ENCODE measurements at regions not wholly inside any gene's neighbourhood (a gene's known extent, or its start where the extent isn't known, plus 50 kb on each side); places are given as distances from the start of the nearest gene placed in this dataset.

- no peak overlapping the region for H3K9ac ChIP-seq (ENCODE audit: low read length)
- peaks cover 14% of the 10 kb centered on the region; the same call in 1 of the 2 replicates for H3K27me3 ChIP-seq (ENCODE audit: insufficient read depth, low read length)
- no peak overlapping the region for H3K4me2 ChIP-seq (ENCODE audit: low read length)
- no peaks in the 10 kb centered on the region for H3K4me1 ChIP-seq (ENCODE audit: control insufficient read depth in 1 of 2, insufficient read depth in 2 of 2, low read length in 2 of 2)
- H3K79me2 ChIP-seq (ENCODE audit: insufficient read depth, low read length) = no peaks in the 10 kb centered on the region
- ATAC-seq (no peak), DNase-seq (ENCODE audit: low read depth, low spot score) (no peak)
- ChIA-PET RAD21 (ENCODE audit: low non-redundant PET in 1 of 2, low total read pairs in 2 of 2, uncharacterized antibody in 2 of 2, unreplicated experiment in 2 of 2) (no interaction called here), CTCF (no interaction called here), POLR2A (no interaction called here)
- no peak overlapping the region for H3K27ac ChIP-seq (ENCODE audit: low read depth, low read length)
- no TSS peak for BruUV-seq (replicated peaks)
- intact Hi-C loops (cut with micrococcal nuclease) = no loop called here
- no peaks in the 10 kb centered on the region for H3K9me2 ChIP-seq (ENCODE audit: insufficient read depth)
- H4K20me1 ChIP-seq (ENCODE audit: insufficient read depth) = no peaks in the 10 kb centered on the region
- no peaks in the 10 kb centered on the region for H3K9me3 ChIP-seq (ENCODE audit: control insufficient read depth in 1 of 2, insufficient read depth in 1 of 2, low read depth in 1 of 2, low read length in 2 of 2)
- H2AFZ ChIP-seq (ENCODE audit: low read depth, low read length, poor library complexity, severe bottlenecking) = no peak overlapping the region
- TF ChIP-seq POLR2A (IDR thresholded peaks at IDR 0.05; ENCODE audit: borderline replicate concordance, extremely low read depth, insufficient read depth, insufficient read length) (no peak), REST (IDR thresholded peaks at IDR 0.05; ENCODE audit: low read depth) (no peak), ELF1 (IDR thresholded peaks at IDR 0.05; ENCODE audit: borderline replicate concordance, low read depth) (no peak), EZH2 (IDR thresholded peaks at IDR 0.05) (no peak), POLR2AphosphoS5 (IDR thresholded peaks at IDR 0.05; ENCODE audit: low read depth, low read length) (no peak), ZNF274 (IDR thresholded peaks at IDR 0.05; ENCODE audit: low read depth, low read length) (no peak), CEBPB (IDR thresholded peaks at IDR 0.05; ENCODE audit: low read depth) (no peak), RAD21 (IDR thresholded peaks at IDR 0.05; ENCODE audit: low read depth) (no peak), EZH2phosphoT487 (IDR thresholded peaks at IDR 0.05; ENCODE audit: borderline replicate concordance) (no peak), SRF (IDR thresholded peaks at IDR 0.05; ENCODE audit: low read depth) (no peak), SIN3A (IDR thresholded peaks at IDR 0.05; ENCODE audit: low read depth) (no peak), FOSL1 (IDR thresholded peaks at IDR 0.05; ENCODE audit: low read depth) (no peak), TCF7L2 (IDR thresholded peaks at IDR 0.05; ENCODE audit: borderline replicate concordance, extremely low read depth, insufficient read depth, insufficient read length) (no peak), CTCF (IDR thresholded peaks at IDR 0.05 in 2 of 3, conservative IDR thresholded peaks at IDR 0.05 in 1 of 3; ENCODE audit: borderline replicate concordance in 1 of 3, insufficient read depth in 1 of 3, low read depth in 2 of 3, low read length in 2 of 3) (no peak)
- TF ChIP-seq, protein P1, sequence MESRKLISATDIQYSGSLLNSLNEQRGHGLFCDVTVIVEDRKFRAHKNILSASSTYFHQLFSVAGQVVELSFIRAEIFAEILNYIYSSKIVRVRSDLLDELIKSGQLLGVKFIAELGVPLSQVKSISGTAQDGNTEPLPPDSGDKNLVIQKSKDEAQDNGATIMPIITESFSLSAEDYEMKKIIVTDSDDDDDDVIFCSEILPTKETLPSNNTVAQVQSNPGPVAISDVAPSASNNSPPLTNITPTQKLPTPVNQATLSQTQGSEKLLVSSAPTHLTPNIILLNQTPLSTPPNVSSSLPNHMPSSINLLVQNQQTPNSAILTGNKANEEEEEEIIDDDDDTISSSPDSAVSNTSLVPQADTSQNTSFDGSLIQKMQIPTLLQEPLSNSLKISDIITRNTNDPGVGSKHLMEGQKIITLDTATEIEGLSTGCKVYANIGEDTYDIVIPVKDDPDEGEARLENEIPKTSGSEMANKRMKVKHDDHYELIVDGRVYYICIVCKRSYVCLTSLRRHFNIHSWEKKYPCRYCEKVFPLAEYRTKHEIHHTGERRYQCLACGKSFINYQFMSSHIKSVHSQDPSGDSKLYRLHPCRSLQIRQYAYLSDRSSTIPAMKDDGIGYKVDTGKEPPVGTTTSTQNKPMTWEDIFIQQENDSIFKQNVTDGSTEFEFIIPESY (IDR thresholded peaks at IDR 0.05; ENCODE audit: extremely low read depth, insufficient replicate concordance, low read length) = no peak
- no peak overlapping the region for H3K4me3 ChIP-seq (replicated peaks in 1 of 2; ENCODE audit: low read depth in 1 of 2, low read length in 2 of 2)
- no peaks in the 10 kb centered on the region for H3K36me3 ChIP-seq (ENCODE audit: control insufficient read depth in 1 of 2, insufficient read depth in 2 of 2, low read length in 2 of 2)
Observed at GRCh38 chr2:174682578-174683391, 81.5 kb downstream of the CHRNA1 start.
